GM13976 (cell line): ENCODE measurements at regions not wholly inside any gene's neighbourhood (a gene's known extent, or its start where the extent isn't known, plus 50 kb on each side); places are given as distances from the start of the nearest gene placed in this dataset.

Source experiments
- DNase-seq: peaks from one replicate; pipeline ENCODE4 v3.0.0; 2012; ENCODE audit warnings: low spot score
- in situ Hi-C: fragments of 300-500 bp; cut with MboI; formaldehyde crosslinking; loops from one replicate; pipeline ENCODE4 v1.12.0; 2022; ENCODE audit warnings: low sequenced_read_pairs, mixed read lengths, inconsistent platforms; ENCODE audit not compliant: unreplicated experiment
- TF ChIP-seq, protein P1 (sequence below): IDR thresholded peaks from 2 replicates; pipeline ENCODE4 v1.5.1; 2012; ENCODE audit warnings: borderline replicate concordance, mild to moderate bottlenecking; ENCODE audit not compliant: insufficient read depth; ENCODE audit errors: extremely low read depth, missing control alignments, control extremely low read depth

- in situ Hi-C loops: no loop called here
Measured at GRCh38 chr1:228685081-228685660, 50.1 kb upstream of the RHOU start.

More at GRCh38 chr1:228685081-228685660, 50.1 kb upstream of the RHOU start:
- DNase-seq: no peak
- TF ChIP-seq, protein P1, sequence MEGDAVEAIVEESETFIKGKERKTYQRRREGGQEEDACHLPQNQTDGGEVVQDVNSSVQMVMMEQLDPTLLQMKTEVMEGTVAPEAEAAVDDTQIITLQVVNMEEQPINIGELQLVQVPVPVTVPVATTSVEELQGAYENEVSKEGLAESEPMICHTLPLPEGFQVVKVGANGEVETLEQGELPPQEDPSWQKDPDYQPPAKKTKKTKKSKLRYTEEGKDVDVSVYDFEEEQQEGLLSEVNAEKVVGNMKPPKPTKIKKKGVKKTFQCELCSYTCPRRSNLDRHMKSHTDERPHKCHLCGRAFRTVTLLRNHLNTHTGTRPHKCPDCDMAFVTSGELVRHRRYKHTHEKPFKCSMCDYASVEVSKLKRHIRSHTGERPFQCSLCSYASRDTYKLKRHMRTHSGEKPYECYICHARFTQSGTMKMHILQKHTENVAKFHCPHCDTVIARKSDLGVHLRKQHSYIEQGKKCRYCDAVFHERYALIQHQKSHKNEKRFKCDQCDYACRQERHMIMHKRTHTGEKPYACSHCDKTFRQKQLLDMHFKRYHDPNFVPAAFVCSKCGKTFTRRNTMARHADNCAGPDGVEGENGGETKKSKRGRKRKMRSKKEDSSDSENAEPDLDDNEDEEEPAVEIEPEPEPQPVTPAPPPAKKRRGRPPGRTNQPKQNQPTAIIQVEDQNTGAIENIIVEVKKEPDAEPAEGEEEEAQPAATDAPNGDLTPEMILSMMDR: no peak
